Spleen (tissue), 7 donors: ENCODE measurements at regions not wholly inside any gene's neighbourhood (a gene's known extent, or its start where the extent isn't known, plus 50 kb on each side); places are given as distances from the start of the nearest gene placed in this dataset.

Experiments used
- CTCF ChIP-seq, 11 experiments: fragments of 200-600 bp in 7 of 11; fragments of 450-650 bp in 4 of 11; sonication (generic) in 4 of 11; IDR thresholded peaks in 8 of 11; conservative IDR thresholded peaks in 3 of 11; 1 replicate in 7 of 11; 2 replicates in 4 of 11; pipeline versions ENCODE4 v1.4.0 to v1.8.0; 2016 to 2021; ENCODE audit warnings: antibody characterized with exemption in 11 of 11, inconsistent platforms in 4 of 11, mild to moderate bottlenecking in 1 of 11
- POLR2A ChIP-seq, 3 donors: fragments of 450-650 bp; IDR thresholded peaks; one replicate each; pipeline ENCODE4 v1.5.1; 2017; ENCODE audit warnings: antibody characterized with exemption in 3 of 3, mild to moderate bottlenecking in 1 of 3
- POLR2AphosphoS5 ChIP-seq, 3 donors: sonication (generic); formaldehyde crosslinking; IDR thresholded peaks; one replicate each; pipeline ENCODE4 v1.5.1; 2017; ENCODE audit warnings: antibody characterized with exemption in 3 of 3
- donor health status: DM: no; HTN: no; CAD: no; lungs with moderate emphysema.
- donor health status: DM: no; HTN: no; CAD: no.
- donor health status: DM: no; HTN: no; CAD: no.

DNA sequence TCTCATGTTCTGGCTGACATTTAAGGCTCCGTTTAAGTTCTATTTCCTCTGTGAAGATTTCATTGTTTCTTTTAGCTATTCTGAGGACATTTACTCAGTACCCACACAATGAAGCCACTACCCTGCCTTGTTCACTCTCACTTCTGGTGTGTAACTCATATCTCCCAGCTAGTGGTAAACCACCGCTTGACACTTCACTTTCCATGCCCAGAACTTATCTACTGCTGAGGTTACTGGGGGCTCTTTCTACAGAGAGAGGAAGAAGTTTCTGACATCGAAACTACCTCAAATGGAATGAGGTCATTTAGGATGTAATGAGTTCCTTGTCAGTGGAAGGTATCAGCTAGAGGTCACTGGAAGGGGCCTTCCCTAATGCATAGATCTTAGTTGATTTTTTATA, 501.5 kb downstream of the DMAC1 start:
- TF ChIP-seq CTCF (IDR thresholded peaks at IDR 0.05 in 8 of 11, conservative IDR thresholded peaks at IDR 0.05 in 3 of 11) (no peak), POLR2AphosphoS5 (IDR thresholded peaks at IDR 0.05) (no peak), POLR2A (IDR thresholded peaks at IDR 0.05) (no peak)
